Left lung (tissue), 4 donors: ENCODE measurements at regions not wholly inside any gene's neighbourhood (a gene's known extent, or its start where the extent isn't known, plus 50 kb on each side); places are given as distances from the start of the nearest gene placed in this dataset.

Source experiments
- ATAC-seq: fragments of 200-7000 bp; cut with Tn5 transposase; one replicate; pipeline ENCODE4 v1.9.1; 2020; ENCODE audit warnings: moderate library complexity
- DNase-seq, 4 donors: peaks; one replicate each; pipeline ENCODE4 v3.0.0-alpha.2; 2013 to 2020
- H3K27ac ChIP-seq, 2 donors: fragments of 200-600 bp; sonication (generic) in 1 of 2; one replicate each; pipeline versions ENCODE4 v1.5.0 to v1.8.0; 2020 to 2021
- H3K27me3 ChIP-seq, 2 donors: fragments of 200-600 bp; sonication (generic) in 1 of 2; one replicate each; pipeline versions ENCODE4 v1.5.0 to v1.8.0; 2020 to 2021
- H3K36me3 ChIP-seq, 2 donors: fragments of 200-600 bp; sonication (generic) in 1 of 2; one replicate each; pipeline versions ENCODE4 v1.5.0 to v1.8.0; 2020 to 2021
- H3K4me1 ChIP-seq, 2 donors: fragments of 200-600 bp; one replicate each; pipeline ENCODE4 v1.8.0; 2021
- H3K4me3 ChIP-seq, 2 donors: fragments of 200-600 bp; sonication (generic) in 1 of 2; one replicate each; pipeline versions ENCODE4 v1.5.0 to v1.8.0; 2020 to 2021; ENCODE audit warnings: mild to moderate bottlenecking in 1 of 2
- H3K9me3 ChIP-seq, 2 donors: fragments of 200-600 bp; sonication (generic) in 1 of 2; one replicate each; pipeline versions ENCODE4 v1.5.0 to v1.8.0; 2020 to 2021
- intact Hi-C, 2 donors: fragments of 100-400 bp; cut with DNase I; formaldehyde crosslinking; loops; one replicate each; pipeline versions ENCODE4 v1.11.2 to v1.14.2; 2022
- TF ChIP-seq, protein P1 (sequence below), 2 donors: fragments of 200-600 bp; sonication (generic) in 1 of 2; IDR thresholded peaks; one replicate each; pipeline versions ENCODE4 v1.5.0 to v1.8.0; 2021; ENCODE audit warnings: antibody characterized with exemption in 2 of 2
- donor health status: DM: no; HTN: yes; CAD: no.
- donor health status: DM: no; HTN: no; CAD: no.

DNA sequence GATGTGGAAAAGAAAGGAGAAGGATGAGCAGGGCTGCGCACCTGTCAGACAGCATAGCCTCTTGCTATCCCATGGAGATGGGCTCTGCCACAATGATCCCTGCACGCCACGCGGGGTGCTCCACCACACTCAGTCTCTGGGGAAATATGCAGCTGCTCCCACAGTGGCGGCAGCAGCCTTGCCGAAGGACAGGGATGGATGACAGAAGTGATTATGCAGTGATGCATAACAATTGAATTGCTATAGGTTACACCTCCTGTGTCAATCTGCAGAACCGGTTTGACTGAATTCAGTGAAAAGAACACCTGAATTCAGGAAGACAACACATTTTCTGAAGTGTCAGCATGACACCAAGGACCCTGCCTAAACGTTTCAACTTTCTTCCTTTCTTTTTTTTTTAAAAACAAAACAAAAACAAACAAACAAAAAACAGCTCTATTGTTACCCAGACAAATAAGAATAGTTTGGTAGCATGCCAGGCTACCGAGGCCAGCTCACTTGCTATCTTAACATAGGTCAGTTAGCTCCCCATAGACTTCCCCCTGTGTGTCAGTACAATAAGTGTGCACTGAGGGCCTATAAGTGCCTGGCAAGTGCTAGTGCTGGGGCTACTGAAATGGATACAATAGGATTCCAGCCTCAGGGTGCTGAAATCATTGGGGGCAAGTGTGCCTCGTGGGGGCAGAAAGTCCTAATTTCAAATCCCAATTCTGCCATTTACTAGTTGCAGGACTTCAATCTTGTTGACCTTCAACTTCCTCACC, 127.6 kb upstream of the LMO4 start:
- intact Hi-C loops, result no loop called here
- DNase-seq, result no peak
- TF ChIP-seq, protein P1, sequence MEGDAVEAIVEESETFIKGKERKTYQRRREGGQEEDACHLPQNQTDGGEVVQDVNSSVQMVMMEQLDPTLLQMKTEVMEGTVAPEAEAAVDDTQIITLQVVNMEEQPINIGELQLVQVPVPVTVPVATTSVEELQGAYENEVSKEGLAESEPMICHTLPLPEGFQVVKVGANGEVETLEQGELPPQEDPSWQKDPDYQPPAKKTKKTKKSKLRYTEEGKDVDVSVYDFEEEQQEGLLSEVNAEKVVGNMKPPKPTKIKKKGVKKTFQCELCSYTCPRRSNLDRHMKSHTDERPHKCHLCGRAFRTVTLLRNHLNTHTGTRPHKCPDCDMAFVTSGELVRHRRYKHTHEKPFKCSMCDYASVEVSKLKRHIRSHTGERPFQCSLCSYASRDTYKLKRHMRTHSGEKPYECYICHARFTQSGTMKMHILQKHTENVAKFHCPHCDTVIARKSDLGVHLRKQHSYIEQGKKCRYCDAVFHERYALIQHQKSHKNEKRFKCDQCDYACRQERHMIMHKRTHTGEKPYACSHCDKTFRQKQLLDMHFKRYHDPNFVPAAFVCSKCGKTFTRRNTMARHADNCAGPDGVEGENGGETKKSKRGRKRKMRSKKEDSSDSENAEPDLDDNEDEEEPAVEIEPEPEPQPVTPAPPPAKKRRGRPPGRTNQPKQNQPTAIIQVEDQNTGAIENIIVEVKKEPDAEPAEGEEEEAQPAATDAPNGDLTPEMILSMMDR (IDR thresholded peaks at IDR 0.05), result no peak

DNA sequence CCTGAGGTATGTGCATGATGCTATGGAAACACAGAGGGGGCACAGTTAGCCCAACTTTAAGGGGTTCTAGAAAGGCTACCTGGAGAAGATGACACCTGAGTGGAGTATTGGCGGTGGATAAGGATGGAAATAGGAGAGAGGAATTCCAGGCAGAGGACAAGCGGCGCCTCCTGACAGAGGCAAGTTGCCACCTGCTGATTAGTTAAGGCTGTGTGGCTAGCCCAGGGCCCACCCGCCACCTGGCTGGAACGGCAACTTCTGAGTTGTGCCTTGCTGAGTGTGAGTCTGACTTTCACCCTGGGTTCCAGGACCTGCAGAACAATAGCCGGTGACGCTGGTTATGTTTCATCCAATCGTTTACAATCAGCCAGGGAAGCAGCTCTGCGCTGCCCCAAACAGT, 126.9 kb upstream of the LMO4 start:
- peaks cover 0 to 19% of the 10 kb centered on the region in 2 donors for H3K27me3 ChIP-seq
- H3K27ac ChIP-seq, result no peak overlapping the region
- no peaks in the 10 kb centered on the region for H3K36me3 ChIP-seq
- H3K4me3 ChIP-seq, result no peak overlapping the region
- DNase-seq, result no peak
- no peaks in the 10 kb centered on the region for H3K9me3 ChIP-seq
- intact Hi-C loops, result no loop called here
- no peak for ATAC-seq
- TF ChIP-seq, protein P1 (IDR thresholded peaks at IDR 0.05), result no peak
- no peaks in the 10 kb centered on the region for H3K4me1 ChIP-seq

More for the DNA sequence above, 127.6 kb upstream of the LMO4 start:
- no peaks in the 10 kb centered on the region for H3K4me1 ChIP-seq
- H3K9me3 ChIP-seq, result no peaks in the 10 kb centered on the region
- peaks cover 0 to 19% of the 10 kb centered on the region in 2 donors for H3K27me3 ChIP-seq
- no peak overlapping the region for H3K4me3 ChIP-seq
- no peak overlapping the region for H3K27ac ChIP-seq
- no peaks in the 10 kb centered on the region for H3K36me3 ChIP-seq
- peak; percentile 29 for ATAC-seq

DNA sequence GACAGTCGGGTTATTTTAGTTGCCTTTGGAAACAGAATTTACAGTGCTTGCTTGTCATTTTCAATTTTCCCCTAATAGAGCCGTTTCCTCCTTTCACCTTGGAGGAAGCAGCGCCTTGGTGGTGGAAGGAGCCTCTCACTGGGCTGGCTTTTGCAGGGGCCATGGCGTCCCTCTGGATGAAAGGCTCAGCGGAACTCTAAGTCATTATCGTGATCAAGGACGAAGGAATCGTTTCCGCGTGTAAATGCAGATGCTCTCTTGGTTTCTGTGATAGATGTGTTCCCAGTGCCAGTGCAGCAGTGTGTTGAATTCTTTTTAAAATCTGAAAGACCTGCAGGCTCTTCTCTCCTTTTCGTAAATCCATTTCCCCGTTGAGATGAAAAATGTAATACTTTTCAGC, 126.2 kb upstream of the LMO4 start:
- TF ChIP-seq, protein P1 (IDR thresholded peaks at IDR 0.05), result no peak
- no peaks in the 10 kb centered on the region for H3K4me1 ChIP-seq
- DNase-seq (no peak), ATAC-seq (no peak)
- no peaks in the 10 kb centered on the region for H3K36me3 ChIP-seq
- no peaks in the 10 kb centered on the region for H3K9me3 ChIP-seq
- no peak overlapping the region for H3K4me3 ChIP-seq
- peaks cover 0 to 23% of the 10 kb centered on the region in 2 donors for H3K27me3 ChIP-seq
- H3K27ac ChIP-seq, result no peak overlapping the region
- intact Hi-C loops, result no loop called here

DNA sequence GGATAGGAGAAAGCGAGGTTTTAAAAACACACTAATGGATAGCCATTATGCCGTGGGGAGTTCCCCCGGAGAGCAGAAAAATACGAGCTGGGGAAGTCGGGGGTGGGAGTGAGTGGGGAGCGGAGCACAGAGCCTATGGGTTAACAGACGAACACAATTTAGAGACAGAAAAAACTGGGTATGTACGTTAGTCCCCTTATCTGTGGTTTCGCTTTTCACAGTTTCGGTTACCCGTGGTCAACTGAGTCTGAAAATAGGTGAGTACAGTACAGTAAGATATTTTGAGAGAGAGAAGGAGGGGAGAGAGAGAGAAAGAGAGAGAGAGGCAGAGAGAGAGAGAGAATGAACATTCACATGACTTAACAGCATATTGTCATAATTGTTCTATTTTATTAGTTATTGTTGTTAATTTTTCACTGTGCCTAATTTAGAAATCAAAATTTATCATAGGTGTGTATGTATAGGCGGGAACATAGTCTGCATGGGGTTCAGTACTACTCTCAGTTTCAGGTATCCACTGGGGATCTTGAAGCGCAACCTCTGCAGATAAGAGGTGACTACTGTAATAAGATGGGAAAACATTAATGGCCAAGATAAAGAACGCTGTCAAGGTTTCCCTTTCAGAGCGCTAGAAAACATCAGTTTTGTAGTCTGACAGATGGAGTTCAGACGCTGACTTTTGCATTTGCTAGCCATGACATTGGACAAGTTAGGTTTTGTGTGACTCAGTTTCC, 125.6 kb upstream of the LMO4 start:
- no peak for ATAC-seq
- intact Hi-C loops, result no loop called here
- Histone ChIP-seq H3K9me3 (no peaks in the 10 kb centered on the region), H3K27ac (no peak overlapping the region), H3K4me3 (no peak overlapping the region), H3K36me3 (no peaks in the 10 kb centered on the region), H3K4me1 (no peaks in the 10 kb centered on the region), H3K27me3 (peaks cover 0 to 23% of the 10 kb centered on the region in 2 donors)
- no peak for DNase-seq
- TF ChIP-seq, protein P1 (IDR thresholded peaks at IDR 0.05), result no peak

DNA sequence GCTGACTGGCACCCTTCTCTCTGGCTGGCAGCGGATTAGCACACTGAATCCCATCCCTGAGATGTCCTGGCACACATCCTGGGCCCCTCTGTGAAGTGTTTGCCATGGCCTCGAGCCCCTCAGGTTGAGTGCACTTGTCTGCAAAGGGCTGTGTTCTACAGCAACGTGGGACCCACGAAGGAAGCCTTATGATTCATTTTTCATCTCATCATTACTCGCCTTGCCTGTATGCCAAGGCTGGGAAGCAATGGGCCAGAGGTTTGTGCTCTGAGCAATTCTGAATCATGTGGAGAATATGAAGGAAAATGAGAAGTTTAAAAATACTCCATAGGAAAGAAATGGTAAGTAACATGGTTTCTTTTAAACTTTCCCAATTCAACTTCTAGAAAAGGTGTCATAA, 124.8 kb upstream of the LMO4 start:
- TF ChIP-seq, protein P1 (IDR thresholded peaks at IDR 0.05), result no peak
- intact Hi-C loops, result no loop called here

More for the DNA sequence above, 124.8 kb upstream of the LMO4 start:
- no peaks in the 10 kb centered on the region for H3K36me3 ChIP-seq
- DNase-seq (peak in 1 of 4 donors; percentile 36), ATAC-seq (peak; percentile 84)
- H3K9me3 ChIP-seq, result no peaks in the 10 kb centered on the region
- no peak overlapping the region for H3K27ac ChIP-seq
- no peak overlapping the region for H3K4me3 ChIP-seq
- peaks cover 0 to 23% of the 10 kb centered on the region in 2 donors for H3K27me3 ChIP-seq
- H3K4me1 ChIP-seq, result no peaks in the 10 kb centered on the region
